Esophagus muscularis mucosa (tissue), 3 donors: ENCODE measurements at regions not wholly inside any gene's neighbourhood (a gene's known extent, or its start where the extent isn't known, plus 50 kb on each side); places are given as distances from the start of the nearest gene placed in this dataset.

ENCODE experiments used
- POLR2AphosphoS5 ChIP-seq, 2 donors: sonication (generic); formaldehyde crosslinking; IDR thresholded peaks; one replicate each; pipeline ENCODE4 v1.6.1; 2017; ENCODE audit warnings: antibody characterized with exemption in 2 of 2
- TF ChIP-seq, protein P1 (sequence below), 3 experiments: fragments of 200-600 bp in 2 of 3; fragments of 450-650 bp in 1 of 3; sonication (generic) in 2 of 3; IDR thresholded peaks; one replicate each; pipeline ENCODE4 v1.5.1; 2017 to 2019; ENCODE audit warnings: antibody characterized with exemption in 3 of 3, mild to moderate bottlenecking in 2 of 3, moderate library complexity in 1 of 3

DNA sequence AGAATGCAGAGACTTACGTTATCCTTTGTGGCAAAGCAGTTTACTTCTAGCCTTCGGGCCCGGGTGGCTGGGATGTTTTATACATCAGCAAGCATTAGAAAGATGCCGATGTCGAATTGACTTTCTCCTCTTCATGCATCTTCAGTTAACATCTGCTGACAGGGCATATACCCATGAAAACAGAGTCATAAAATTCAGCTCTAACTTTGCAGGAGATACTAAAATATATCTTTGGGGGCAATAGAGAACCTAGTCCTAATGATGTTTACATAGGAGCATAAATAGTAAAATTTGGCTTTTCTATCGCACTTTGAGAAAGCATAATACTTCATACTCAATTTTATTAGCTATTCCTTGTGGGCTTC, 247.9 kb downstream of the PRELID2 start:
- no peak for TF ChIP-seq POLR2AphosphoS5 (IDR thresholded peaks at IDR 0.05)
- TF ChIP-seq, protein P1, sequence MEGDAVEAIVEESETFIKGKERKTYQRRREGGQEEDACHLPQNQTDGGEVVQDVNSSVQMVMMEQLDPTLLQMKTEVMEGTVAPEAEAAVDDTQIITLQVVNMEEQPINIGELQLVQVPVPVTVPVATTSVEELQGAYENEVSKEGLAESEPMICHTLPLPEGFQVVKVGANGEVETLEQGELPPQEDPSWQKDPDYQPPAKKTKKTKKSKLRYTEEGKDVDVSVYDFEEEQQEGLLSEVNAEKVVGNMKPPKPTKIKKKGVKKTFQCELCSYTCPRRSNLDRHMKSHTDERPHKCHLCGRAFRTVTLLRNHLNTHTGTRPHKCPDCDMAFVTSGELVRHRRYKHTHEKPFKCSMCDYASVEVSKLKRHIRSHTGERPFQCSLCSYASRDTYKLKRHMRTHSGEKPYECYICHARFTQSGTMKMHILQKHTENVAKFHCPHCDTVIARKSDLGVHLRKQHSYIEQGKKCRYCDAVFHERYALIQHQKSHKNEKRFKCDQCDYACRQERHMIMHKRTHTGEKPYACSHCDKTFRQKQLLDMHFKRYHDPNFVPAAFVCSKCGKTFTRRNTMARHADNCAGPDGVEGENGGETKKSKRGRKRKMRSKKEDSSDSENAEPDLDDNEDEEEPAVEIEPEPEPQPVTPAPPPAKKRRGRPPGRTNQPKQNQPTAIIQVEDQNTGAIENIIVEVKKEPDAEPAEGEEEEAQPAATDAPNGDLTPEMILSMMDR (IDR thresholded peaks at IDR 0.05): no peak
